ENCODE measurements at regions not wholly inside any gene's neighbourhood (a gene's known extent, or its start where the extent isn't known, plus 50 kb on each side); places are given as distances from the start of the nearest gene placed in this dataset.

GRCh38 chr9:89837162-89837933, 232.5 kb downstream of the GADD45G start:
- H3K36me3 ChIP-seq (ENCODE audit: low read length) = no peaks in the 10 kb centered on the region
- H3K9me2 ChIP-seq (replicated peaks; ENCODE audit: insufficient read depth, low read length) = no peaks in the 10 kb centered on the region
- H3K27ac ChIP-seq (ENCODE audit: low read depth, low read length) = no peak overlapping the region
- no peak overlapping the region for H3K4me3 ChIP-seq (ENCODE audit: insufficient read depth, low read length, poor library complexity, severe bottlenecking)
- H2AFZ ChIP-seq (ENCODE audit: low read depth, low read length, severe bottlenecking) = no peak overlapping the region
- H3K79me2 ChIP-seq (ENCODE audit: insufficient read depth, low read length) = no peaks in the 10 kb centered on the region
- no peaks in the 10 kb centered on the region for H3K9me3 ChIP-seq (ENCODE audit: insufficient read depth, low read length)
- no peaks in the 10 kb centered on the region for H3K27me3 ChIP-seq (ENCODE audit: low read length)
- H3K4me2 ChIP-seq (ENCODE audit: low read depth, low read length, poor library complexity, severe bottlenecking) = no peak overlapping the region
- H3F3A ChIP-seq (ENCODE audit: insufficient read depth) = no peaks in the 10 kb centered on the region
- no peaks in the 10 kb centered on the region for H4K20me1 ChIP-seq (ENCODE audit: low read depth, low read length)
- H3K9ac ChIP-seq (ENCODE audit: low read length) = no peak overlapping the region
- TF ChIP-seq EZH2phosphoT487 (conservative IDR thresholded peaks at IDR 0.05; ENCODE audit: low read length) = no peak
- TF ChIP-seq CTCF (IDR thresholded peaks at IDR 0.05; ENCODE audit: insufficient read depth, low read length, poor library complexity, severe bottlenecking) = no peak

GRCh38 chr9:89837934-89838310, 233.1 kb downstream of the GADD45G start:
- Histone ChIP-seq H3K4me3 (ENCODE audit: insufficient read depth, low read length, poor library complexity, severe bottlenecking) (no peak overlapping the region), H3K36me3 (ENCODE audit: low read length) (no peaks in the 10 kb centered on the region), H3K9me3 (ENCODE audit: insufficient read depth, low read length) (no peaks in the 10 kb centered on the region), H3K27me3 (ENCODE audit: low read length) (no peaks in the 10 kb centered on the region), H4K20me1 (ENCODE audit: low read depth, low read length) (no peaks in the 10 kb centered on the region), H2AFZ (ENCODE audit: low read depth, low read length, severe bottlenecking) (no peak overlapping the region), H3K9ac (ENCODE audit: low read length) (no peak overlapping the region), H3K27ac (ENCODE audit: low read depth, low read length) (no peak overlapping the region), H3K79me2 (ENCODE audit: insufficient read depth, low read length) (no peaks in the 10 kb centered on the region), H3K4me2 (ENCODE audit: low read depth, low read length, poor library complexity, severe bottlenecking) (no peak overlapping the region), H3F3A (ENCODE audit: insufficient read depth) (no peaks in the 10 kb centered on the region), H3K9me2 (replicated peaks; ENCODE audit: insufficient read depth, low read length) (no peaks in the 10 kb centered on the region)
- TF ChIP-seq EZH2phosphoT487 (conservative IDR thresholded peaks at IDR 0.05; ENCODE audit: low read length) (no peak), CTCF (IDR thresholded peaks at IDR 0.05; ENCODE audit: insufficient read depth, low read length, poor library complexity, severe bottlenecking) (no peak)

GRCh38 chr9:89838621-89839020, 233.8 kb downstream of the GADD45G start:
- H3K4me3 ChIP-seq (ENCODE audit: insufficient read depth, low read length, poor library complexity, severe bottlenecking) = no peak overlapping the region
- no peak overlapping the region for H3K4me2 ChIP-seq (ENCODE audit: low read depth, low read length, poor library complexity, severe bottlenecking)
- H4K20me1 ChIP-seq (ENCODE audit: low read depth, low read length) = no peaks in the 10 kb centered on the region
- no peaks in the 10 kb centered on the region for H3K9me3 ChIP-seq (ENCODE audit: insufficient read depth, low read length)
- no peaks in the 10 kb centered on the region for H3F3A ChIP-seq (ENCODE audit: insufficient read depth)
- no peaks in the 10 kb centered on the region for H3K27me3 ChIP-seq (ENCODE audit: low read length)
- H3K79me2 ChIP-seq (ENCODE audit: insufficient read depth, low read length) = no peaks in the 10 kb centered on the region
- H3K9ac ChIP-seq (ENCODE audit: low read length) = no peak overlapping the region
- no peaks in the 10 kb centered on the region for H3K36me3 ChIP-seq (ENCODE audit: low read length)
- H3K9me2 ChIP-seq (replicated peaks; ENCODE audit: insufficient read depth, low read length) = no peaks in the 10 kb centered on the region
- H2AFZ ChIP-seq (ENCODE audit: low read depth, low read length, severe bottlenecking) = no peak overlapping the region
- no peak for TF ChIP-seq CTCF (IDR thresholded peaks at IDR 0.05; ENCODE audit: insufficient read depth, low read length, poor library complexity, severe bottlenecking)
- TF ChIP-seq EZH2phosphoT487 (conservative IDR thresholded peaks at IDR 0.05; ENCODE audit: low read length) = no peak
- no peak overlapping the region for H3K27ac ChIP-seq (ENCODE audit: low read depth, low read length)

Measured in SU-DHL-6 (cell line).